HG03571 (cell line): ENCODE measurements at regions not wholly inside any gene's neighbourhood (a gene's known extent, or its start where the extent isn't known, plus 50 kb on each side); places are given as distances from the start of the nearest gene placed in this dataset.

Experiments used
- ATAC-seq: cut with Tn5 transposase; IDR thresholded peaks from one replicate; pipeline ENCODE4 v1.9.1; 2021; ENCODE audit not compliant: unreplicated experiment

GRCh38 chr5:120738568-120738967, 274.5 kb downstream of the PRR16 start:
- no peak for ATAC-seq

GRCh38 chr5:120740989-120741388, 276.9 kb downstream of the PRR16 start:
- ATAC-seq, result no peak

GRCh38 chr5:120748474-120748873, 284.4 kb downstream of the PRR16 start:
- no peak for ATAC-seq

GRCh38 chr5:120749737-120750136, 285.6 kb downstream of the PRR16 start:
- ATAC-seq, result no peak

- no peak for ATAC-seq
Observed at GRCh38 chr5:120759587-120759986, 295.5 kb downstream of the PRR16 start.

- ATAC-seq, result no peak
Observed at GRCh38 chr5:120761986-120762385, 297.9 kb downstream of the PRR16 start.

GRCh38 chr5:120765189-120765588, 301.1 kb downstream of the PRR16 start:
- no peak for ATAC-seq

- no peak for ATAC-seq
Observed at GRCh38 chr5:120767178-120767820, 303.2 kb downstream of the PRR16 start.

- ATAC-seq, result no peak
Observed at GRCh38 chr5:120769312-120769872, 305.3 kb downstream of the PRR16 start.

GRCh38 chr5:120771202-120771601, 307.1 kb downstream of the PRR16 start:
- ATAC-seq, result no peak

GRCh38 chr5:120778491-120779484, 314.7 kb downstream of the PRR16 start:
- ATAC-seq, result no peak

- ATAC-seq, result no peak
Observed at GRCh38 chr5:120779674-120780073, 315.6 kb downstream of the PRR16 start.

- ATAC-seq, result no peak
Observed at GRCh38 chr5:120788481-120788880, 324.4 kb downstream of the PRR16 start.

GRCh38 chr5:120789918-120790317, 325.8 kb downstream of the PRR16 start:
- ATAC-seq, result no peak

GRCh38 chr5:120790339-120790738, 326.2 kb downstream of the PRR16 start:
- no peak for ATAC-seq

GRCh38 chr5:120792477-120792876, 328.4 kb downstream of the PRR16 start:
- no peak for ATAC-seq

GRCh38 chr5:120794121-120794520, 330.0 kb downstream of the PRR16 start:
- ATAC-seq, result no peak

- no peak for ATAC-seq
Observed at GRCh38 chr5:120803282-120803681, 339.2 kb downstream of the PRR16 start.

GRCh38 chr5:120805131-120805530, 341.0 kb downstream of the PRR16 start:
- no peak for ATAC-seq

- ATAC-seq, result no peak
Observed at GRCh38 chr5:120806202-120806601, 342.1 kb downstream of the PRR16 start.

GRCh38 chr5:120808135-120808534, 344.0 kb downstream of the PRR16 start:
- ATAC-seq, result no peak

- no peak for ATAC-seq
Observed at GRCh38 chr5:120808606-120809005, 344.5 kb downstream of the PRR16 start.
